Activated naive CD4-positive, alpha-beta T cell treated with anti-CD3 and anti-CD28 coated beads for 36 hours (primary cell): ENCODE measurements at regions not wholly inside any gene's neighbourhood (a gene's known extent, or its start where the extent isn't known, plus 50 kb on each side); places are given as distances from the start of the nearest gene placed in this dataset.

Experiments used
- CTCF ChIA-PET: fragments of 350-600 bp; sonication (Branson Sonifier 250); formaldehyde crosslinking; loops from one replicate; lab custom pipeline; 2021; ENCODE audit warnings: antibody characterized with exemption; lab: Charles Lee
- DNase-seq: peaks from one replicate; pipeline ENCODE4 v3.0.0-alpha.2; 2020
- H3K27ac Mint-ChIP-seq: one replicate; pipeline ENCODE4 v1.8.0; 2021; ENCODE audit warnings: mild to moderate bottlenecking, mixed read lengths
- H3K27me3 Mint-ChIP-seq: one replicate; pipeline ENCODE4 v1.8.0; 2021; ENCODE audit warnings: low read depth, mixed read lengths
- H3K36me3 Mint-ChIP-seq: one replicate; pipeline ENCODE4 v1.8.0; 2021; ENCODE audit warnings: low read depth, mixed read lengths
- H3K4me1 Mint-ChIP-seq: one replicate; pipeline ENCODE4 v1.8.0; 2021; ENCODE audit warnings: low read depth, mixed read lengths
- H3K4me3 Mint-ChIP-seq: one replicate; pipeline ENCODE4 v1.8.0; 2021; ENCODE audit warnings: mild to moderate bottlenecking, moderate library complexity, mixed read lengths
- H3K9me3 Mint-ChIP-seq: one replicate; pipeline ENCODE4 v1.8.0; 2021; ENCODE audit warnings: mixed read lengths
- intact Hi-C: fragments of 100-400 bp; cut with micrococcal nuclease; formaldehyde crosslinking; loops from one replicate; pipeline ENCODE4 v1.15.1; 2023

DNA sequence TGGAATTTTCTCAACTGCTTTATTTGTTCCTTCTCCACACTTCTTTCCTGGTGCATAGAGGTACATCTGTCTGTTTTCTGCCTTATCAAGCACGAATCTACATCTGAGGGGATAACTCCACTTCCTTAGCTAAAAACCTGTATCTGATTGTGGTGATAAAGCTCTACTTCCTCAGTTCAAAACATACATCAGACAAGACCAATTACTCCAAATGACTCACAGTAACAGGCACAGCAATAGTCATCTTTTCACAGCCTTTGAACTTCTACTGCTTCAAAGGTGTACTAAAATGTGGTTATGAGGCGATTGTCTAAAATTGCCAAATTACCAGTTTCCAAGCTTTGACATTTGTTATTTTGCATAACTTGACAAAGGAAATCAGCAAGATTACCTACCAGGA, 803.6 kb upstream of the ZEB2 start:
- Mint-ChIP-seq H3K36me3 (no peaks in the 10 kb centered on the region), H3K9me3 (peaks cover 3% of the 10 kb centered on the region), H3K27me3 (no peaks in the 10 kb centered on the region), H3K4me1 (peaks cover 9% of the 10 kb centered on the region), H3K4me3 (no peak overlapping the region), H3K27ac (no peak overlapping the region)
- CTCF ChIA-PET = no interaction called here
- intact Hi-C loops = loop anchor here (1.0 to 10.0 kb wide), 3 partner anchors 9 to 421 kb away; no protein-coding TSS in a partner anchor
- no peak for DNase-seq

DNA sequence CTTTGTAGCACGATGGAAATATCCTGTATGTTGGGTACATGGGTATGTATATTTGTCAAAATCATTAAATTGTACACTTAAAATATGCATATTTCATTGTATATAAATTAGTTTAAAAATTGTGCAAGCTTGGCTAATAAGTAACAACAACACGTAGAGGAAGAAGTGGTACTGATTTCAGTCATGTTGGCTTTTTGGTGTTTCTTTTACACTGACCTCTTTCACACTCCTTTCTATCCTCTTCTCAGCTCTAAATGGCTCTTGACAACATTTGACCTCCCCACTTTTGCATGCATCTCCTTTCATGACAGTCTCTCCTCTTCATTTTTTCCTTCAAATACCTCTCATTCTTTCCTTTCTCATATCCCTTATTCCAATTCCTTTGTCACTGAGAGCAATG, 801.4 kb upstream of the ZEB2 start:
- Mint-ChIP-seq H3K9me3 (peaks cover 3% of the 10 kb centered on the region), H3K4me1 (peaks cover 9% of the 10 kb centered on the region), H3K4me3 (no peak overlapping the region), H3K27me3 (no peaks in the 10 kb centered on the region), H3K27ac (no peak overlapping the region), H3K36me3 (no peaks in the 10 kb centered on the region)
- no peak for DNase-seq
- CTCF ChIA-PET = interaction anchor here (0.7 kb wide), 1 partner anchor 107 kb away, joined by 3 read pairs; no protein-coding TSS in a partner anchor
- intact Hi-C loops = loop anchor here (10.0 kb wide), 1 partner anchor 423 kb away; no protein-coding TSS in a partner anchor

DNA sequence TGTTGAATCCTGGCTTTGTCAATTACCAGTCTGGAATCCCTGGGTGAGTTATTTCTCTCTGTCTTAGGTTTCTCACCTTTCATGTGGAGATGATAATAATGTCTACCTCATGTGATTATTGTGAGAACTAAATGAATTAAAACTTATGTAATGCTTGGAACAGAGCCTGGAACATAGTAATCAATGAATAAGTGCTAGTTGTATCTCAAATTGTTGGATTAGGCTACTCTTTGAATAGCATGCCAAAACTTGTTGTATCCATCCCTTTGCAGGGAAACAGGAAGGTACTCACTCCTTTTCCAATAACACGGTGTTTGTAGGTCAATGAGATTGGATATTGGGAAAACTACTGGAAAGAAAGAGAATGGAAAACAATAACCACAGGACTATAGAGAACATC, 796.6 kb upstream of the ZEB2 start:
- Mint-ChIP-seq H3K9me3 (peaks cover 10% of the 10 kb centered on the region), H3K27me3 (no peaks in the 10 kb centered on the region), H3K36me3 (no peaks in the 10 kb centered on the region), H3K27ac (no peak overlapping the region), H3K4me3 (no peak overlapping the region), H3K4me1 (no peaks in the 10 kb centered on the region)
- CTCF ChIA-PET = no interaction called here
- no peak for DNase-seq
- intact Hi-C loops = no loop called here

DNA sequence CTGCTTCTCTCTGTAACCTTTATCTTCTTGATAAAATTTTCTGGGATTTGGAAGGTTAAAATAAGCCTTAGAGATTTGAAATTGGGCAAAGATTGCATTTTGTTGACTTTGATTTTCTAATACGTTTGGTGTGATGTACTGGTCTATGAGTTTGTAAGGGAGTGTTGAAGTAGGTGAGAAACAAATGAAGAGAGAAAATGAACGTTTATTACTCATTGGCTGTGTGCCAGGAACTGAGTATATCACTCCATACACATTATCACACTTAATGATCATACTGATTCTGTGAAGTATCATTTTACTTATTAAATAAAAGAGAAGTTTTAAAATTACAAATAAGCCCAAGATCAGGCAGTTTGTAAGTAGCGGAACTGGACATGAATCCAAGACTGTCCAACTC, 795.1 kb upstream of the ZEB2 start:
- CTCF ChIA-PET = no interaction called here
- DNase-seq = no peak
- Mint-ChIP-seq H3K4me3 (no peak overlapping the region), H3K4me1 (no peaks in the 10 kb centered on the region), H3K36me3 (no peaks in the 10 kb centered on the region), H3K27ac (no peak overlapping the region), H3K9me3 (peaks cover 10% of the 10 kb centered on the region), H3K27me3 (peaks cover 2% of the 10 kb centered on the region)
- intact Hi-C loops = no loop called here

DNA sequence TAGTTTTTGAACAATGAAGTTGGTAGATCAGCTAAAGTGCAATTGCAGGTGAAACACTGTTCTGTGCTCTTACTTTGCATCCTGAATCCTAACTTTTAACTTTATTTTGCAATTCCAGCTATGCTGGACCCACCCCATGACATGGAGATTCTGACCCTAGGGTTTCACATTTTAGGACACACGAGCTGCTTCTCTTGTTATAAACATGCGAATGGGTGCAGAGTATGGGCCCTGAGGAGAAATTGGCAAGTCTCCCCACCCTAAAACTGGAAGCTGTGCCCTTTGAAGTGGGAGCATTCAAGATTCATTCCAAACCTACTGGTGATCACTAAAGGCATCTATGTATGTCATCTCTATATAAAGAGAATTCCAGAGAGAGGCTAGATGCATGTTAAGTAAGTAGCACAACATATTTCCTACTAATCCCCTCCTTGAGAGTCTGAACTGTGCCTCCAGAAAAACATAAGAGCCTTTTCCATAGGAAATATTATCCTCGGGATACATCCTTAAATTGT, 794.3 kb upstream of the ZEB2 start:
- CTCF ChIA-PET = no interaction called here
- no peak overlapping the region for H3K4me3 Mint-ChIP-seq
- peaks cover 10% of the 10 kb centered on the region for H3K9me3 Mint-ChIP-seq
- no peaks in the 10 kb centered on the region for H3K36me3 Mint-ChIP-seq
- no peaks in the 10 kb centered on the region for H3K4me1 Mint-ChIP-seq
- intact Hi-C loops = loop anchor here (1.0 kb wide), 1 partner anchor 9 kb away; no protein-coding TSS in a partner anchor
- no peak overlapping the region for H3K27ac Mint-ChIP-seq
- H3K27me3 Mint-ChIP-seq = peaks cover 2% of the 10 kb centered on the region
- no peak for DNase-seq

DNA sequence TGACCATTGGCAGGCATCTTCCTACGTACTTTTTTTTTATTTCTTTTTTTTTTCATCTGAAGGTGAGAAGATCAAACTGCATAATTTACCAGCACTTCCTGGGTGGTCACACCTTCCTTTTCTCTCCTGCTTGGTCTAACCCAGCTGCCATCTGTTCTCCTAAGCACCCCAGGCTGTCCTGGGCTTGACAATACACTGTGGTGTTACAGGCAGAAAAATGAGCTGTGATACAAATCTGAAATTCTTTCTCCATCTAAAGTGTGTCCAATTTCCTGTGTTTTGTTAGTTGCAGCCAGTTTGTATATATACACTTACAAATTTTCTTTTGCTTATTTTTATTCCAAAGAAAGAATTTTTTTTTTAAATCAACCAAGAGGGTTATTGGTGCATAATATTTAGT, 786.0 kb upstream of the ZEB2 start:
- H3K27me3 Mint-ChIP-seq = no peaks in the 10 kb centered on the region
- H3K27ac Mint-ChIP-seq = no peak overlapping the region
- no peaks in the 10 kb centered on the region for H3K4me1 Mint-ChIP-seq
- CTCF ChIA-PET = interaction anchor here (0.7 kb wide), 1 partner anchor 13 kb away, joined by 8 read pairs; no protein-coding TSS in a partner anchor
- no peak overlapping the region for H3K4me3 Mint-ChIP-seq
- intact Hi-C loops = no loop called here
- no peaks in the 10 kb centered on the region for H3K9me3 Mint-ChIP-seq
- H3K36me3 Mint-ChIP-seq = no peaks in the 10 kb centered on the region
- no peak for DNase-seq

DNA sequence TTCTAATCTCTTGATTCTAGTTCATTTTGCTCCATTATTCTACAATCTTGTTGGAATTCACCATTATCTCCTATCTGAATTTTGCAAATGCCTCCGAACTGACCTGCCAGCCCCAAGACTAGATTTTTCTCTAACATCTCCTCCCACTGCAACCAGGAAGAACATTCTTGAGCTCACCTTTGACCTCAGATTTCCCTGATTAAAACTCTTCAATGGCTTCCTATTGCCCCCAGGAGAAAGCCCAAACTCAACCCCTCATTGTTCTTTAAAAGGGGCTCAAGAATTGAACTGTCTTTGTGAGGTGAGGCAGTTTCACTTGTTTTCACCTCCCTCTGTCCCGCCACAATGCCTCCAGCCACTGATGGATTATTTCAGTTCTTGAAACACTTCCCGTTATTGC, 784.6 kb upstream of the ZEB2 start:
- intact Hi-C loops = no loop called here
- H3K27ac Mint-ChIP-seq = no peak overlapping the region
- no peaks in the 10 kb centered on the region for H3K4me1 Mint-ChIP-seq
- no peaks in the 10 kb centered on the region for H3K36me3 Mint-ChIP-seq
- H3K27me3 Mint-ChIP-seq = no peaks in the 10 kb centered on the region
- no peak overlapping the region for H3K4me3 Mint-ChIP-seq
- no peak for DNase-seq
- CTCF ChIA-PET = interaction anchor here (0.7 kb wide), 1 partner anchor 23 kb away, joined by 3 read pairs; no protein-coding TSS in a partner anchor
- H3K9me3 Mint-ChIP-seq = no peaks in the 10 kb centered on the region

DNA sequence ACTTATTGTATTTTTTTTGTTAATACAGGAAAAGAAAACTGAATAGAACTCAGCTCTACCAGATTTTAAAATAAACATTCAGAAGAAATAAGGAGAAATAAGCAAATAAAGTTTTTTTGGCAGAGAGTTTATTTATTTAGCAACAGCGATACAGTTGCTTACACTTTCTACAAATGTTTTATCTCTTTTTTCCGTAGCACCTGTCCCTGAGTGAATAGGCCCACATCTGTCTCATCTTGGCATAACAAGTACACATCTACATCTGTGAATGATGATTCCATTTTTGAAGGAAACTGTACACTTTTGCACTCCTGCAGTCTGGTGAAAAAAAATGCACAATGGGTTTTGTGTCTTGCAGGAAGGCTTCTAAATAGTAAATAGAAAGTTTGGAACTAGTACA, 783.6 kb upstream of the ZEB2 start:
- Mint-ChIP-seq H3K36me3 (no peaks in the 10 kb centered on the region), H3K4me3 (no peak overlapping the region), H3K27me3 (no peaks in the 10 kb centered on the region), H3K27ac (no peak overlapping the region), H3K9me3 (no peaks in the 10 kb centered on the region), H3K4me1 (no peaks in the 10 kb centered on the region)
- CTCF ChIA-PET = no interaction called here
- intact Hi-C loops = no loop called here
- no peak for DNase-seq

DNA sequence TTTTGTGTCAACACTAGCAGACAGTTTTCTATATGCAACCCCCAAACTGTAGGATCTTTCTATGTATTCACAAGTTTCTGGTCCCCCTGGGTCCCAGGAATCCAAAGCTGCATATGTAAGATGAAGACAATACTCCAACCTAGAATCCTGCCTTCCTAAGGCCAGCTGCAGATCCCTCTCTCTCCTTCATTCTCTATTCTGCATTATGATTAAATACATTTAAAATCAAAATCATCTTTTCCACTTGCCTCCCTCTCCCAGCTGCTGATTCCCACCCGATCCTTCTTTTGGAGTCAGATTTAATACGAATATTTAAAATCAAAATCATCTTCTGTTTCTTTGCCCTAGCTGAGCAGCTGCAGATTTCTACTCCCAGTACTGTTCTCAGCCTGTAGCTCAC, 783.0 kb upstream of the ZEB2 start:
- H3K4me3 Mint-ChIP-seq = no peak overlapping the region
- H3K36me3 Mint-ChIP-seq = no peaks in the 10 kb centered on the region
- H3K27me3 Mint-ChIP-seq = no peaks in the 10 kb centered on the region
- CTCF ChIA-PET = interaction anchor here (0.7 kb wide), 1 partner anchor 43 kb away, joined by 3 read pairs; no protein-coding TSS in a partner anchor
- intact Hi-C loops = no loop called here
- no peak overlapping the region for H3K27ac Mint-ChIP-seq
- H3K9me3 Mint-ChIP-seq = no peaks in the 10 kb centered on the region
- DNase-seq = no peak
- no peaks in the 10 kb centered on the region for H3K4me1 Mint-ChIP-seq

DNA sequence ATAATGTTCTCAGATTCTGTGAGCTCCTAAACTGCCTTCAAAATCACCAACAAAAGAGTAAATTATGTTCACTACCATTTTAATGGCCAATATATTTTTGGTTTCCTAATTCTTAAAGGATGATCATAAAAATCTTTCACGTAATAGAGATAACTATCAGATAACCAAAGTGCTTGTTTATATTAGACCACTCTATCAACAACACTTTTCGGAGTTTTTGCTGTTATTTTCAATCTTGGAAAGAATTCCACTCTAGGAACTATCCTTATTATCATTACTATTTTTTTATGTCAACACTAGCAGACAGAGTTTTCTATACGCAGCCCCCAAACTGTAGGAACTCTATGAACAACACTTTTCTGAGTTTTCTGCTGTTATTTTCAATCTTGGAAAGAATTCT, 782.5 kb upstream of the ZEB2 start:
- Mint-ChIP-seq H3K4me1 (no peaks in the 10 kb centered on the region), H3K36me3 (no peaks in the 10 kb centered on the region), H3K27ac (no peak overlapping the region), H3K9me3 (no peaks in the 10 kb centered on the region), H3K27me3 (no peaks in the 10 kb centered on the region), H3K4me3 (no peak overlapping the region)
- intact Hi-C loops = no loop called here
- no peak for DNase-seq
- CTCF ChIA-PET = no interaction called here

DNA sequence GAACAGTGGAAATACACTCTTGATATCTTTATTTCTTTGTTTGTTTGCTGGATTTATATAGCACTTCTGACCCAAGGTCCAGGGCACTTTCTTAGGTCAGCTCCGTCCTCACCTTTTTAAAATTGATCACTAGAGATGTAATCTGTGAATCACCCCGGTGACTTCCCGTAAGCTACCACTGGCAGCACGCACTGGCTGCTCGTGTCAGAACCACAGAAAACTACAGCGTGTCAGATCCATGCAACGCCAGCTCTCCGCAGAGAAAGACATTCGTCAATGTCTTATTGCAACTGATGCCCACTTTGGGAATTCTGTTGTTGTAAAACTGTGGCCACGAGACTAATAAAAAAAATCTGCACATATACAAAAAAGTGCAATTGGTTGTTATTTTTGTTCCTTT, 779.4 kb upstream of the ZEB2 start:
- H3K4me1 Mint-ChIP-seq = no peaks in the 10 kb centered on the region
- H3K4me3 Mint-ChIP-seq = no peak overlapping the region
- intact Hi-C loops = no loop called here
- CTCF ChIA-PET = no interaction called here
- no peak overlapping the region for H3K27ac Mint-ChIP-seq
- DNase-seq = no peak
- no peaks in the 10 kb centered on the region for H3K36me3 Mint-ChIP-seq
- no peaks in the 10 kb centered on the region for H3K9me3 Mint-ChIP-seq
- no peaks in the 10 kb centered on the region for H3K27me3 Mint-ChIP-seq

DNA sequence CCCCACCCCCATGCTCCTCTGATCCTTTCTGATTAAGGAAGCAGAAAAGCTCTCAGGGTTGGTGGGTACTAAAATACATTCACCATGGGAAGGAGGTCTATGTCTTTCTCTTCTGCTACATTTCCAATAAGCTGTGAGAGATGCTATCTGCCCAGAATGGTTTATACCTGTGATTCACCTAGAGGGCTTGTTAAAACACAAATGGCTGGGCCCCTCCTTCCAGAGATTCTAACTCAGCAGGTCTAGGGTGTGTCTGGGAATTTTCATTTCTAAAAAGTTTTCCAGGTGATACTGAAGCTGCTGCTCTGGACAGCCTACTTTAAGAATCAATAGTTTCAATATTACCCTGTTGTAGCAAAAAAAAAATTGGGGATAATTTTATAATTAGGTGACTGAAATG, 772.2 kb upstream of the ZEB2 start:
- CTCF ChIA-PET = interaction anchor here (0.6 kb wide), 1 partner anchor 14 kb away, joined by 8 read pairs; no protein-coding TSS in a partner anchor
- Mint-ChIP-seq H3K9me3 (no peaks in the 10 kb centered on the region), H3K27me3 (no peaks in the 10 kb centered on the region), H3K27ac (no peak overlapping the region), H3K4me1 (no peaks in the 10 kb centered on the region), H3K4me3 (no peak overlapping the region), H3K36me3 (no peaks in the 10 kb centered on the region)
- no peak for DNase-seq
- intact Hi-C loops = no loop called here

DNA sequence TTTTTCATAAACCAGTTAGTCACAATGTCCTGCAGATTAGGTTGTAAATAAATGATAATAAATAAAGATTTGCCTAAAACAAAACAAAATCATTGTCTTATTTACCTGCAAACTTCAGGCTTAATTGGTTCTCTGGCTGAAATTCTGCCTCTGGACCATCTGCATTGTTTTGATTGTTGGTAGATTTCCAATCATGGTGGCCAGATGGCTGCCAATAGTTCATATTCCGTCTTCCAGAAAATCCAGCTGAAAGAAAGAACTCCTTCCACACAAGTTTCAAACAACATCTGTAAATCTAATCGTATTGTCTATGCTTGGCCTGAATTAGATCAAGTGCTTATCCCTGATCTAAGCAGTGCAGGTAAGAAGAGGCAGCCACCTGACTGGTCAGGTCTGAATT, 771.1 kb upstream of the ZEB2 start:
- H3K9me3 Mint-ChIP-seq = no peaks in the 10 kb centered on the region
- H3K27ac Mint-ChIP-seq = no peak overlapping the region
- H3K36me3 Mint-ChIP-seq = no peaks in the 10 kb centered on the region
- no peak for DNase-seq
- H3K27me3 Mint-ChIP-seq = no peaks in the 10 kb centered on the region
- CTCF ChIA-PET = no interaction called here
- H3K4me3 Mint-ChIP-seq = no peak overlapping the region
- intact Hi-C loops = no loop called here
- H3K4me1 Mint-ChIP-seq = no peaks in the 10 kb centered on the region
